VCaP (cell line): ENCODE measurements at regions not wholly inside any gene's neighbourhood (a gene's known extent, or its start where the extent isn't known, plus 50 kb on each side); places are given as distances from the start of the nearest gene placed in this dataset.

ENCODE experiments used
- H3K27ac ChIP-seq: fragments of 450-650 bp; 2 replicates; pipeline ENCODE4 v1.5.1; 2017
- CTCF ChIP-seq: fragments of 450-650 bp; conservative IDR thresholded peaks from 2 replicates; pipeline ENCODE4 v1.5.1; 2017; ENCODE audit warnings: mild to moderate bottlenecking, moderate library complexity

- H3K27ac ChIP-seq, result no peak overlapping the region
- TF ChIP-seq CTCF, result no peak
Measured at GRCh38 chr10:111820471-111820870, 363.1 kb downstream of the GPAM start.

GRCh38 chr10:111821871-111822270 is 361.7 kb downstream of the GPAM start:
- no peak overlapping the region for H3K27ac ChIP-seq
- no peak for TF ChIP-seq CTCF

- H3K27ac ChIP-seq, result no peak overlapping the region
- TF ChIP-seq CTCF, result no peak
Measured at GRCh38 chr10:111822661-111823060, 360.9 kb downstream of the GPAM start.

- no peak overlapping the region for H3K27ac ChIP-seq
- TF ChIP-seq CTCF, result no peak
Measured at GRCh38 chr10:111824128-111824527, 359.4 kb downstream of the GPAM start.

- H3K27ac ChIP-seq, result peak overlapping the region; percentile 10; the same call in 1 of the 2 replicates
- TF ChIP-seq CTCF, result no peak
Measured at GRCh38 chr10:111830359-111830758, 353.2 kb downstream of the GPAM start.

- no peak for TF ChIP-seq CTCF
- H3K27ac ChIP-seq, result no peak overlapping the region
Measured at GRCh38 chr10:111831058-111831457, 352.5 kb downstream of the GPAM start.

GRCh38 chr10:111833251-111833650 is 350.3 kb downstream of the GPAM start:
- TF ChIP-seq CTCF, result no peak
- H3K27ac ChIP-seq, result no peak overlapping the region

GRCh38 chr10:111835574-111835973 is 348.0 kb downstream of the GPAM start:
- TF ChIP-seq CTCF, result no peak

More at GRCh38 chr10:111835574-111835973, 348.0 kb downstream of the GPAM start:
- no peak overlapping the region for H3K27ac ChIP-seq
